ENCODE measurements at regions not wholly inside any gene's neighbourhood (a gene's known extent, or its start where the extent isn't known, plus 50 kb on each side); places are given as distances from the start of the nearest gene placed in this dataset.

- in situ Hi-C loops (cut with MboI) = no loop called here
- no peak for ATAC-seq
- no peak overlapping the region for H3K9ac ChIP-seq (ENCODE audit: control insufficient read depth, insufficient read depth, low read length)
- no peaks in the 10 kb centered on the region for H3K4me1 ChIP-seq (ENCODE audit: control insufficient read depth, insufficient read depth, low read length)
- intact Hi-C loops (cut with micrococcal nuclease; ENCODE audit: unreplicated experiment) = no loop called here
- no peak for DNase-seq (ENCODE audit: low read depth, low spot score)
- H3K9me3 ChIP-seq (replicated peaks; ENCODE audit: control insufficient read depth, insufficient read depth, low read length) = no peaks in the 10 kb centered on the region
- H3K27me3 ChIP-seq (replicated peaks in 1 of 2; ENCODE audit: control insufficient read depth in 2 of 2, insufficient read depth in 2 of 2, low read length in 1 of 2) = no peaks in the 10 kb centered on the region
- SMC1A ChIA-PET (ENCODE audit: uncharacterized antibody, unreplicated experiment) = no interaction called here
- no TSS peak for BruUV-seq (replicated peaks)
- no peak for FAIRE-seq
- POLR2A ChIA-PET = no interaction called here
- H2AFZ ChIP-seq (ENCODE audit: control insufficient read depth, low read depth, low read length) = no peak overlapping the region
- RAD21 ChIA-PET (ENCODE audit: unreplicated experiment) = no interaction called here
- no peak overlapping the region for H3K4me2 ChIP-seq (ENCODE audit: control insufficient read depth, insufficient read depth)
- no peak overlapping the region for H3K4me3 ChIP-seq
- H4K20me1 ChIP-seq (ENCODE audit: control insufficient read depth, insufficient read depth) = no peaks in the 10 kb centered on the region
- no peak for TF ChIP-seq RCOR1 (conservative IDR thresholded peaks at IDR 0.05; ENCODE audit: low read depth, low read length)
- TF ChIP-seq WRNIP1 (IDR thresholded peaks at IDR 0.05; ENCODE audit: borderline replicate concordance, low read depth, low read length) = no peak
- TF ChIP-seq CHD4 (IDR thresholded peaks at IDR 0.05) = no peak
- no peak for TF ChIP-seq DPF2 (IDR thresholded peaks at IDR 0.05)
- TF ChIP-seq, protein P1, sequence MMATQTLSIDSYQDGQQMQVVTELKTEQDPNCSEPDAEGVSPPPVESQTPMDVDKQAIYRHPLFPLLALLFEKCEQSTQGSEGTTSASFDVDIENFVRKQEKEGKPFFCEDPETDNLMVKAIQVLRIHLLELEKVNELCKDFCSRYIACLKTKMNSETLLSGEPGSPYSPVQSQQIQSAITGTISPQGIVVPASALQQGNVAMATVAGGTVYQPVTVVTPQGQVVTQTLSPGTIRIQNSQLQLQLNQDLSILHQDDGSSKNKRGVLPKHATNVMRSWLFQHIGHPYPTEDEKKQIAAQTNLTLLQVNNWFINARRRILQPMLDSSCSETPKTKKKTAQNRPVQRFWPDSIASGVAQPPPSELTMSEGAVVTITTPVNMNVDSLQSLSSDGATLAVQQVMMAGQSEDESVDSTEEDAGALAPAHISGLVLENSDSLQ (IDR thresholded peaks at IDR 0.05) = no peak
- TF ChIP-seq HDAC6 (IDR thresholded peaks at IDR 0.05; ENCODE audit: unreplicated experiment) = no peak
- TF ChIP-seq CHD1 (IDR thresholded peaks at IDR 0.05; ENCODE audit: low read depth, low read length) = no peak
- TF ChIP-seq MYB (IDR thresholded peaks at IDR 0.05; ENCODE audit: borderline replicate concordance, low read depth, low read length) = no peak
- TF ChIP-seq HDGF (IDR thresholded peaks at IDR 0.05) = no peak
- TF ChIP-seq E2F4 (IDR thresholded peaks at IDR 0.05; ENCODE audit: low read depth, low read length) = no peak
- no peak for TF ChIP-seq USF2 (IDR thresholded peaks at IDR 0.05; ENCODE audit: borderline replicate concordance, low read depth, low read length)
- no peak for TF ChIP-seq IKZF1 (conservative IDR thresholded peaks at IDR 0.05)
- no peak for TF ChIP-seq USF1 (IDR thresholded peaks at IDR 0.05; ENCODE audit: borderline replicate concordance, extremely low read length, insufficient read depth, low read depth, low read length)
- TF ChIP-seq POLR2A (IDR thresholded peaks at IDR 0.05; ENCODE audit: low read depth, low read length) = no peak
- TF ChIP-seq, protein P2, sequence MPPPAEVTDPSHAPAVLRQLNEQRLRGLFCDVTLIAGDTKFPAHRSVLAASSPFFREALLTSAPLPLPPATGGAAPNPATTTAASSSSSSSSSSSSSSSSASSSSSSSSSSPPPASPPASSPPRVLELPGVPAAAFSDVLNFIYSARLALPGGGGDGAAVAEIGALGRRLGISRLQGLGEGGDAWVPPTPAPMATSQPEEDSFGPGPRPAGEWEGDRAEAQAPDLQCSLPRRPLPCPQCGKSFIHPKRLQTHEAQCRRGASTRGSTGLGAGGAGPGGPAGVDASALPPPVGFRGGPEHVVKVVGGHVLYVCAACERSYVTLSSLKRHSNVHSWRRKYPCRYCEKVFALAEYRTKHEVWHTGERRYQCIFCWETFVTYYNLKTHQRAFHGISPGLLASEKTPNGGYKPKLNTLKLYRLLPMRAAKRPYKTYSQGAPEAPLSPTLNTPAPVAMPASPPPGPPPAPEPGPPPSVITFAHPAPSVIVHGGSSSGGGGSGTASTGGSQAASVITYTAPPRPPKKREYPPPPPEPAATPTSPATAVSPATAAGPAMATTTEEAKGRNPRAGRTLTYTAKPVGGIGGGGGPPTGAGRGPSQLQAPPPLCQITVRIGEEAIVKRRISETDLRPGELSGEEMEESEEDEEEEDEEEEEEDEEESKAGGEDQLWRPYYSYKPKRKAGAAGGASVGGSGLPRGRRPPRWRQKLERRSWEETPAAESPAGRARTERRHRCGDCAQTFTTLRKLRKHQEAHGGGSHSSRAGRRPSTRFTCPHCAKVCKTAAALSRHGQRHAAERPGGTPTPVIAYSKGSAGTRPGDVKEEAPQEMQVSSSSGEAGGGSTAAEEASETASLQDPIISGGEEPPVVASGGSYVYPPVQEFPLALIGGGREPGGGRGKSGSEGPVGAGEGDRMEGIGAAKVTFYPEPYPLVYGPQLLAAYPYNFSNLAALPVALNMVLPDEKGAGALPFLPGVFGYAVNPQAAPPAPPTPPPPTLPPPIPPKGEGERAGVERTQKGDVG (CRISPR knock-in tag; IDR thresholded peaks at IDR 0.05) = no peak
- TF ChIP-seq BCL3 (IDR thresholded peaks at IDR 0.05; ENCODE audit: borderline replicate concordance, insufficient read depth, low read depth, low read length, poor library complexity, severe bottlenecking) = no peak
- no peak for TF ChIP-seq SMAD5 (IDR thresholded peaks at IDR 0.05; ENCODE audit: low read depth)
- TF ChIP-seq GABPA (IDR thresholded peaks at IDR 0.05; ENCODE audit: low read depth) = no peak
- no peak overlapping the region for H3K27ac ChIP-seq (ENCODE audit: control insufficient read depth, insufficient read depth)
- H3K79me2 ChIP-seq (ENCODE audit: control insufficient read depth, insufficient read depth, low read length) = no peaks in the 10 kb centered on the region
- CTCF ChIA-PET = no interaction called here
- no peaks in the 10 kb centered on the region for H3K36me3 ChIP-seq (ENCODE audit: control insufficient read depth in 2 of 2, insufficient read depth in 2 of 2, low read length in 1 of 2)
These were observed 55.0 kb upstream of the C9orf72 start for GRCh38 chr9:27628311-27628710.
